GM21786 (cell line): ENCODE measurements at regions not wholly inside any gene's neighbourhood (a gene's known extent, or its start where the extent isn't known, plus 50 kb on each side); places are given as distances from the start of the nearest gene placed in this dataset.

Experiments
- ATAC-seq: cut with Tn5 transposase; IDR thresholded peaks from one replicate; pipeline ENCODE4 v1.9.1; 2021; ENCODE audit not compliant: unreplicated experiment

DNA sequence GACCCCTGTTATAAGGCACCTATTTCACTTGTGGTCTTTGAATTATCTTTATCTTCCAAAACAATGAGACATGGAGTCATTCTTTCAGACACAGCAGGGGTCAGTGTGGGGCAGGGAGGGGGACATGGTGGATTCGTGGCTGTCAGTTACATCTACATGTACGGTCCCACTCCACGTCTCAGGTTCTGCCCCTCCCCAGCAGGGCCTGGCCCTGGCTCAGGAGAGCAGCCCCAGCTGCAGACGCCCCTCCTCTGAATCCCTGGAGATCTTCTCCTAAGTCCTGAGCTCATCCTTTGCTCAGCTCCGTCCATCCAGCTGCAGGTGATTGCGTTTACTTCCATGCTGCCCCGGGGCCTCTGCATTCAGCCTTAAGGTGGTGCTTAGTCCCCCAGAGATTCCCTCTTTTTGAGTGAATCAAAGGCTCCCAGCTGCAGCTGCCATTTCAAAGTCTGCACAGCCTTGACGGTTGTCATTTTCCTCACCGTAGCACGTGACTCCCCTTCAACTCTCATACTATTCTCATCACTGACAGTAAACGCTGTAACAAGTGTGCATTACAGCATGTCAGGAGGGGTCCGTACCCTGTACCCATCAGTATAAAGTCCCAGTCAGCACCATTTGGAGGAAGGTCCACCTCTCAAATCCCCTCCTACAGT is 113.4 kb upstream of the TCERG1L start:
- no peak for ATAC-seq

DNA sequence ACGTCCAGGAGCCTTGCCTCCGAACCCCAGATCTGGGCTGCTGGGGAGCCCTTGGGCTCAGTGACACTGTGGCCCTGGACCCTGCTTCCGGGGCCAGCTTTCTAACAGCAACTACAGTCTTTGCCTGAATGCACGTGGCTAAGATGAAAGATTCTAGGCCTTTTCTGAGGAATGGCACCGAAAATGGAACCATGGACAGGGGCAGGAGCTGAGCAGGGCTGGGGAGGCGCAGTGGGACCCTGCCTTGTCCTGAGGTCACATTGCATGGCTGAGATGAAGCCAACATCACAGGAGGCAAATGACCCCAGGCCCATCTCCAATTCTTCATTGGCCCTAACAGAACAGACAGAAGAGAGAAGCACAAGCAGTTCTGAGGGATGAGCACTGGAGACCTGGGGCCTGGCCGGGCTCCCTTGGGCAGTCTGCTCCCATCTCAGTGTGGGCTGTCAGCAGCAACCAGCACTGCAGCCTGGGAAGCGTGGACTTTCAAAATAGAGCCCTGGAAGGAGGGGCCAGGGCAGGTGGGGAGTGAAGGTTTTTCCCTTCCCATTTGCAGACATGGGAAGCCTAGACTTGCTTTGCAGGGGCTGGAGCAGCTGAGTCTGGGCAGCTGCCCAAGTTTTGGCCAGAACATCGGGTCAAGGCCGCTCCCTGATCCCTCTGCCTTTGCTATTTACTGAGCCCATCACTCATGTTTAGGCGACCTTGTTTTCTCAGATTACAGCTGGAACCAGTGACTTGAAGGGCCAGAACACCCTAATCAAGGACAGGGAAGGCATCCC is 114.4 kb upstream of the TCERG1L start:
- no peak for ATAC-seq

DNA sequence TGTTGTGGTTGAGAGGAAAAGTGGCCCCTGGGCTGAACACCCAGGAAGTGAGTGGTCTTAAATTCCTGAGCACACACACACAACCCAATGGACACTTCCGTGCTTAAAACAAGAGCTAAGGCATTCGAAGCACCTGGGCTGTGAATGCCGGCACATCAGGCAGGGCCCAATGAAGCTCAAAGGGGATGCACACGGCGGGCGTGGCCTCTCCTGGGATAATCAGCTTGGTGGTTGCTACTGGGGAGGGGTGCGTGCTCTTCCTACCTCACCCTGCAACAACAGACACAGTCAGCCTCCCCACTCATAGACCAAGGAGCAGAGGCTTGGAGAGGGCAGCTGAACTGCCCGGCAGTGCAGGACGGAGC is 115.0 kb upstream of the TCERG1L start:
- ATAC-seq = no peak

DNA sequence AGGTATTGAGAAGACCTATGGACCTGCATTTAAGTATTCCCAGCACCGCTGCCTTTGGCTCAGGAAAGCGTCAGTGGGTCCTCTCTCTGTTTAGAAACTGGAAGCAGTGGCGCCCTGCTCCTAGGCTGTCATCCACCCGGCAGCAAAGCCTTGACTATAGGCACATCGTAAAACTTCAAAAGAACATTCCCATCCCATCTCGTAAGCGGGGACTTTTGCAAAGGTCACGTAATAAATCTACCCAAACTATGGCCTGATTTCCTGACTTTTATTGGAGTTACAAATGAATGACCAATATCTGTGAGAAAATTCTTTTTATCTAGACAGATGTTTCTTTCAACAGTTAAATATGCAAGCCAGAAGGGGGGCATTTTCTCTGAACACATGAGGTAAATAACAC is 115.8 kb upstream of the TCERG1L start:
- ATAC-seq = no peak

DNA sequence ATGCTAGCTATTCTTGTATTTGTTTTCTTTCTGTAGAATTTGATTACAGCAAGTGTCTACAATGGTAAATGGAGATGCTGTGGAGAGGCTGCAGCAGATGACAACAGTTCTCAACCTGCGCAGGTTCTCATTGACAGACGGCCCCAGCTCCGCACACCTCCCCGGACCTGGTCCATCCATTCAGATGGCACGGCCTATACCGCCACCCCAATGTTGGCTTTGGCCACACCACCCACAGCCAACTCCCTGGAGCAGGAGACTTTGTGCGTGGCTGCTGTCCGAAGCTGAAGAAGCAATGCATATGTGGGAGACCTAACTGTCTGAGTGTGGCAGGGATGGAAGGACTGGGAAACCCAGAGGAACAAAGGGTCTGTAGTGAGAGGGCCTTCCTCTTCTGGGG is 116.4 kb upstream of the TCERG1L start:
- ATAC-seq = no peak

DNA sequence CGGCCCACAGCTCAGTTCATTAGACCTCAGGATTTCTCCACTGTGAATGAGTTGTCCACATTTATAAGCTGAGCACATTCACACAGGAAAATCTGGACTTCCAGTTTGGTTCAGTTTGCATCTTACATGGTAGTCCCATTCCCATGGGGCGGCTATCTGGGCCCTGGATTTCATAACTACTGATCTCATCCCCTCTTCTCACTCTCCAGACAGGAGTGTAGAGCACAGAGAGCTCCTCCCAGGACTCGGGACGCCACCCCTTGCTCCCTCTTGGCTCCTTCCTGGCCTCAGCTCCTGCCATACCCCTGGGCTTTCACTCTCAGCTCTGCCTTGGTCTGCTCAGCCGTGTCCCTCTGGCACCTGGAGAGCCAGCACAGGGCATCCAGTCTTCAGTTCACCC is 117.6 kb upstream of the TCERG1L start:
- no peak for ATAC-seq

DNA sequence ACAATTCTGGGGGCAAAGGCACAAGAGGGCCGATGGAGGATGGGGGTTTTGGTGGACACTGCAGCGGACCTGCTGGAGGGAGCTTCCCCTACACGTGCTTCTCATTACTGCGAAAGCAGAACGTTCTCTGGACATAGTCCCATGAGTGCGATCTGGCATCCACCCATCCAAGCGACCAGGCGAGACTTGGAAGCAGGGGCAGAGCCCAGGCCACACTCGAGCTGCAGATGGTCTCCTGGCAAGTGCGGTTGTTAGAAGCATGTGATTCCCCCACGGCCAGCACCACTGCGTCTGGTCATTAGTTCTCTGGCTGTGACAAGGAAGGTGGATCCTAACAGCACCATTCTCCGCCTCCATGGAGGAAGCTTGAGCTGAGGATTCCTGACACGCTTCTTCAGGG is 118.4 kb upstream of the TCERG1L start:
- no peak for ATAC-seq

DNA sequence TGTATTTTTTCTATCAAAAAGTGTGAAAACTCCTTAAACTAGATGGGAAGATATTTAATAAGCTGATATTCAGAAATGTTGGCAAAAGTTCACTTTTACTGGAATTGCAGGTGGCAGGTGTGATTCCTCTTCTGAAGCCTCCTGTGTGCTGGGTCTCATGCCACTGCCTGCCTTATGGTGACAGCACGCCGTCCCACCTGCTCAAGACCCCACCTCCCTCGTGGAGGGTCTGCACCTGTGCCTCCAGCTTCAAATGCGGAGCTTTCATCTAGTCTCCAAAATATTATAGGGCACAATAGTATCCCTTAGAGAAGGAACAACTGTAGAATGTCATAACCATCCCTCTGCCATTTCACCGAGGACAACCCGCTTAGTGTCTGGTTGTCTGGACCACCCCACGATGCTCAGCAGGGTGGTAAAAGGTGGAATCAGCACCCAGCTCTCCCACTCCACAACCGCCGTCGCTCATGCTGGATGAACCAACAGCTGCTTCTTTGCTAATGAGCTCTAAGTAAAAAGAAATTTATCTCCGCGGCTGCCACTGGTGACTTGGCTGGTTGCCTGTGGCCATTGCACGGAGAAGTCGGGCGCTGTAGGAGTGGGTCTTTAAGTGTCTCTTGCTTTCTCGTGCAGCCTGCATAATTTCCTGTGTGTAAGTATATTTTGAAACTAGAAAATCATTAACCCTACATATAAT is 119.3 kb upstream of the TCERG1L start:
- ATAC-seq = no peak

DNA sequence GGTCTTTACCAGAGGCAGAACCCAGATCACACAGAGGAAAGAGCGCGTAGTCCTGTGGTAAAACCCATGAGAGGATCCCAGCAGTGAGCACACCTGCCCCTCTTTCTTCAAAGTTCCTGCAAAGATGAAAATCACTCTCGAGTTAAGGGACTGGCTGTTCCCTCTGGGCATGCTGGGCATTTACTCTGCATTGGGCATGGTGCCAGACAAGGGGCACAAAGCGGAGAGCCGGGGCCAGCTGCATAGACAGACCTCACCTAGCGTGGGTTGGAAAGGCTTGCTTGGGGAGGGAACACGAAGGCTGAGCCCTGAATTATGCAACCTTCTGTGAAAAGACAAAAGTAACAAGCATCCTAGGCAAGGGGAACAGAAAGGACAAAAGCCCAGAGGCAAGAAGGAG is 120.0 kb upstream of the TCERG1L start:
- no peak for ATAC-seq

DNA sequence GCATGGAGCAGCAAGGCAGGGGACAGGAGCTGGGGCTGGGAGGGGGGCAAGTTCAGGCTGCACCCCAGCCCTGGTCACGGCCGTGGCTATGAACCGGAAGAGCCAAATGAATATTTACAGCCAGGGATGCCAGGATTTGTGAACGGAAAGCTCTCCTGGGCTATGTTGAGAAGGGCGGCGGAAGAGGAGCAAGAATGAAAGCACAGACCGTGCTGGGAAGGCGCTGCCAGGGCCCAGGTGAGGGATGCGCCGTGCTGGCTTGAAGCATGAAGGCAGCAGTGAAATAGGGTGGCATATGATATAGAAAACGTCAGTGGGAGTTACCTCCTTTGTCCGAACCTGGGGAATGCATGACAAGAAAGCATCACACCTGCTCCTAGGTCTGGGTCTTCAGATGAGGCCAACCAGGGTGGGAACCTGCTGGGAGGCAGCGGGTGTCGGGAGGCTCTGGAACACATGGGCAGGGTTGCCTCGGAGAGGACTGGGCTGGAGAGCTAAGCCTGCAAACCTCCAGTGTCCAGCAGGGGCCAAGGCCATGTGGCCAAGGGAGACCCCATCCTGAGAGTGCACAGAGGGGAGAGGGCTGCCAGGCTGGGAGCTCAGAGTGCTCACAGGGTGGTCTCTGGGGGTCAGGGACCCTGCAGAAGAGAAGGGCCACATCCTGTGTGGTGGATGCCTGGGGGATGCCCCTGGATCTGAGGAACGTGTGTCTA is 120.6 kb upstream of the TCERG1L start:
- ATAC-seq = no peak

DNA sequence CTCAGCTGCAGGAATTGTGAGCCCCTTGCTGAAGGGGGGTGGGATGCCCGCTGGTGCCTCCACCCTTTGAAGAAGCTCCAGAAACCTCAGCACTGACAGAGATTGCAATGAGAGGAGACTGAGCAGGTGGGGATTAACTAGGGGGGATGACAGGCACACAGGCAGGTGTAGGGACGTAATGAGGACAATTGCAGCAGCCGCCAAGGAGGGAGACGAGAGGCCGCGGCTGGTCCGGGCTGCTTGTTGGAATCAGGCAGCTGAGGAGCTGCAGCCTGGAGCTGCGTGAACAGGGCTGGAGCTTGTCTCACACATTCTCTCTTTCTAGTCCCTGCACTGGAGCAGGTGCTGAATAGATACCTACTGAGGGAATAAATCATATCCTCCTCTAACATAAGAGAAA is 122.0 kb upstream of the TCERG1L start:
- ATAC-seq = no peak

DNA sequence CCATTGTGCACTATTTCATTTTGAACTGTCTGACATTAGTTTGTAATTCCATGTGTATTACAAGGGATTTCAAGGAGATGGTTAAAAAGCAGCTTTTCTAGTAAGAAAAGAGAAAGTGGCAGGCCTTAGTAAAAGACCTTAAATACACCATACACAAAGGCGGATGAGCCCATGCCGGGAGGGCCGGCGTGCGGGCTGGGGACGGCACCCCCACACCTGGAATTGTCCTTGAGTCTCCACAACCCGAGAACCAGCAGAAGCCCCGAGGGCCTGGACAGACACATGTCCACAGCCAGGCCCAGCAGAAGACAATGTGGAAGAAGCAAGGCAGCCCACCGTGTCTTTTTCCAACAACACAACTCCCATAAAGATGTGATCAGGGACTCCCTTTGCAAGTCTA is 123.7 kb upstream of the TCERG1L start:
- no peak for ATAC-seq

DNA sequence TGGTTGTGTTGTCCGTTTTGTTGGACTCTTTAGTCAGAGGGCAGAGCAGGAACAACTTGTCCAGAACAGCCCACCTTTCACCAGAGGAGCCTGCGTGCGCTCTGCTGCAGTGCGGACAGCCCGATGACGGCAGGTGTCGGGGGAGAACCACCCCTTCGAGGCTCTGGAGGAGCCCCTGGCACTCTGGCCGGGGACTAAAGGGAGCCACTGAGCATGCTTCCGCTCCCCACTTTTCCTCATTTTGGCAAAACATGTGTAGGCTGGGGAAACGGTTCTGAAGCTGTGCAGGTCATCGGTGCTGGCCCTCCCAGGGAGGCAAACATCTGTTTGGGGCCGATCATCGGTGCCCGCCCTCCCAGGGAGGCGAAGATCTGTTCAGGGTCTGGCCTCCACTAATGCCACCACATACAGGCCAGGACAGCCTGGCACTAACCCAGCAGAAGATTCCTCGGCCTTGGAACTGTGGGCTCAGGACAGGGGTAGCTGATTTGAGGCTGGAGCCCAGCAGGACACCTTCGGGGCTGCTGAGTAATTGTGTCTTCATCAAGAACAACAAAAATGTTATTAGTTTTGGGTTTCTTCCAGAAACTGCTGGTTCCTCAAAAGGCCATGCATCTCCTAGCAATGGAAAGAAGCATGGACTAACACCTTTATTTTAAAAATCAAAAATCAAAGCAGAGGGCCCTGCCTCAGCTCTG is 124.4 kb upstream of the TCERG1L start:
- no peak for ATAC-seq

DNA sequence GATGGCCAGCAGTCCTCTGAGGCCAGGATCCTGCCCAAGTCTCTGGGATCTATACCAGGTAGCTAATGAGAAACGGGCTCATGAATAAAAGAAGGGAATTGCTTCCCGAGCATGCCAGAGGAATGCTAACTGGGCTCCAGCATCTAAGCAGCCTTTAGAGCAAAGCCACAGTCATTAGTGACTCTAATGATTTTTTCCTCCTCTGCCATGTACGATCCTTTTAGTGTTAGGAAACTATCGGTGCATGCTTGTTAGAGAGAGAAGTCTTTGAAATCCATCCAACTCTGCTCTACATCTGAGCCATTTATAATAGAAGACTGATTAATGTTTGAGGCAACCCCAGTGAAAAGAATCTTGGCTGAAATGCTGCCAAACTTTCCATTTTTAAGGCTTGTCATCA is 124.9 kb upstream of the TCERG1L start:
- no peak for ATAC-seq

DNA sequence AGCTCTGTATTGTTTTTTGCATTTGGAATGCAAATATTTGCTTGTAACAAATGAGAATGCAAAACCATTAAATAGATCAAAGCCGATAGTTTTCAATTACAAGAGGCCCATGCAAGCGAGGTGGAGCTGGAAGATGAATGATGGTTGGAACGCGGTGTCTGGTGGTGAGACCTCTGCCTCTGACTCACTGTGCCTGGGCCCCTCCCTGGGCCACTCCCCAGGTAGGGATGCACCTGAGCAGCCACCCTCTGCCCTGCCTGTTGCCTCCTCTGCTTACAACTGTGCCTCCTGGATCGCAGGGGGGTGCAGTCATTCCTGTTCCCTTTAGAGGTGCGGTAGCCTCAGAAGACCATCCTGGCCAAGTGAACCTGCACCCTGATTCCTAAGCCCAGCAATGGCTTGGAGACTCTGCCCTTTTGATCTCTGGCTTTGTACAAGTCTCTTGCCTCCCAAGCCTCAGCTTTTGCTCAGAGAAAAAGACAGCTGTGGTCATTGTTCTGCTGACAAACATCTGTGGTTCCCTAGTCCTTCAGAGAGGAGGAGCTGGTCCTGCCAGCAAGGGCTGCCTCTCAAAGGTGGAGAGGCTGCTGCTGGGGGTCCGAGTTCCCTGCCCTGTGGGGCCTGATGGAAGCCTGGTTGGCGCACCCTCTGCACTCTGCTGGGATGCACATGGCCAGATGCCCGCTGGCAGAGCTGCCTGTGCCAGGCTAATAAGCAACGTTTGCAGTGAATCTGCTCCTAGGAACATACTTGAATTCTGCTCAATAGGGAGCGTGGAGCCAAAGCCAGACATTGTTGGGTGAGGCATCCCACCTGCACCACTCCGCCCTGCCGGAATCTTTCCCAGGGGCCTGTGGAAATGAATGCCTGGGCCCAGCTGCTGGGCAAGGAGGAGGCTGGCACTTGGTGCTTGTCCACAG is 126.3 kb upstream of the TCERG1L start:
- ATAC-seq = no peak

DNA sequence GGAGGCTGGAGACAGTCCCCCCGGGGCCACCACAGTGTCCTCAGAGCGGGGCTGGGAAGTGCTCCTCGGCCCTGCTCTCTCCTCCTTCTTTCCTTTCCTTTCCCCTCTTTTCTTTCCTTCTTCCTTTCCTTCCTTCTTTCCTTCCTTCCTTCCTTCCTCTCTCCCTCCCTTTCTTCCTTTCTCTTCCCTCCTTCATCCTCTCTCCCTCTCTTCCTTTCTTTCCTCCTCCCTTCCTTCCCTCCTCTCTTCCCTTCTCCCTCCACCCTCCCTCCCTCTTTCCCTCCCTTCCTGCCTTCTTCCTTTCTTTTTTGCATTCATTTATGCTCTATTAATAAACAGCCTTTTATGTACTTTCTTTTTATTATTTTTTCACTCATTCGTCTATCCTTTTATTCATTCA is 127.1 kb upstream of the TCERG1L start:
- ATAC-seq = no peak

DNA sequence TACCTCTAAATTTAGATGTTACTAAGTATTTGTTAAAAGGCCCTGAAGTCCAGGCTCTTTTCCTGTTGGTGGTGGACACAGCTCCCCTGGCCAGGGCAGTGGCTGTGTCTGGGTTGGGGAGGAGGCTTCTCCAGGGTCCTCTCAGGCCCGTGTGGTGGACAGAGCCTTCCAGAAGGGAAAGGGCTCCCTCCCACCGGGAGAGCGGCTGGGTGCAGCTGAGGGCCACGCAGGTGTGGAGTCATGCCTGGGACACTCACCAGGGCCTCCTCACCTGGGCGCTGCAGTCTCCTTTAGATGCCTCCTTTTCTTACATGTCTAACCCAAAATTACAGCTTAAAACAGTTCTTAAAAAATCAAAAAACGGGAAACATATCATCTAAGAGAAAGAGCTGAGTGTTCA is 128.2 kb upstream of the TCERG1L start:
- ATAC-seq = no peak

DNA sequence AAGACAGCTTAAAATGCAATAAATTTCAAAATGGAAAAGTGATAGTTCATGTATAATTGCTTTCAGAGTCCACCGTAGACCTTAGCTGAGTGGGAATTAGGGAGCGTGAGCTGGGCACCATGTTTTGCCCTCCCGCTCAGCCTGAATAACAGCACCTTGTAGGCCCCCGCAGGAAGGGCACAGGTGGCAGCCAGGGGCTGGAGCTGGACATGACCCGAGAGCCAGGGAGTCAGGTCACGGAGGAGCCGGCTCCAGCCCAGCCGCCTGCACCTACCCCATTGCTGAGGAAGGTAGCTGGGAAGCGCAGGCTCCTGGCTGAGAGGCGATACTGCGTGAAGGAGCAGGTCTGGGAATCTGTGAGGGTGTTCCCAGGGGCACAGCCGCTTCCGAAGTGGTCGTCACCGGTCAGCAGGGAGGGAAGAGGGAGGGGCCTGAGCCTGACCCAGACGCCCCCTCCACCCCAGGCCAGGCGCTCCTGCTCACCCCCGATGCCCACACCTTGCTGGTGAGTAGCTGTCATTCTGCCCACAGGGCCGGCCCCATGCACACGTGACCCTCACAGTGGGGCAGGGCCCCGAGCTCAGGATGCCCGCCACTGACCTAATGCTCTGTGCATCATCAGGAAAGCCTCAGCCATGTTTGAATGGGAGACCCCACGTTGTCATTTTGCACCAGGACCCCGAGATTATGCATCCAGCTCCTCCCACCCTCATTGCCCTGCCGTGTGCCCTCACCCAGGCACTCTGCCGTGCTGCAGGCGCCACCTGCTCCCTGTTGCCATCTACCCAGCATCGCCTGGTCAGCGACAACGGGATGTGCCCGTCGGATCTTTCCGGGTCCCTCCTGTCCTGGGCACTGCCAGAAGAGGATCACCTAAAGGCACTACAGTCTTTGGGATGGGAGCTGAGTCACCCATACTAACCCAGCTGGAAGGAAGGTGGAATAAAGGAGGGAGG is 129.2 kb upstream of the TCERG1L start:
- no peak for ATAC-seq

DNA sequence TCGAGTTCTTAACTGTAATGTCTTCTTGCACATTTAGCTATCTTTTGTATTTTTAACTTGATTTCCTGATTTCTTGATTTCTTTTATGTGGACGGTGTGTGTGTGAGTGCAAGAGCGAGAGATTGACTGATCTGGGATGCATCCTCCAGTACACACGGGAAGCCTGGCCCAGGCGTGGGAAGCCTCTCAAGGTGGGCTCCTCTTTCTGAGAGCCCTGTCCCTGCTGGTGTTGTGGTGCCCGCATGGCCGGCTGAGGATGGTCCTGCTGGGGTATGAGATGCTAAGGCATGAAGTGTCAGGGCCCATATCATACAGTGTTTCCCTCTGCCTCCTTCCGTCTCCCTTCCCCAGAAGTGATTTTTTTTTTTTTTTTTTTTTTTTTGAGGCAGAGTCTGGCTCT is 130.8 kb upstream of the TCERG1L start:
- no peak for ATAC-seq
